ENCODE measurements at regions not wholly inside any gene's neighbourhood (a gene's known extent, or its start where the extent isn't known, plus 50 kb on each side); places are given as distances from the start of the nearest gene placed in this dataset.

- no peak overlapping the region for H3K9ac ChIP-seq (ENCODE audit: insufficient read depth in 1 of 2, low read length in 2 of 2)
- H3K27me3 ChIP-seq (ENCODE audit: control insufficient read depth in 3 of 3, insufficient read depth in 3 of 3, low read length in 2 of 3), result no peaks in the 10 kb centered on the region
- no peak for TF ChIP-seq CTCF (IDR thresholded peaks at IDR 0.05; ENCODE audit: control extremely low read depth, extremely low read depth)
- ATAC-seq (ENCODE audit: insufficient read depth, low FRiP score) (no peak), DNase-seq (no peak)
- no peaks in the 10 kb centered on the region for H3K9me3 ChIP-seq (ENCODE audit: control insufficient read depth in 4 of 4, insufficient read depth in 3 of 4, low read length in 3 of 4)
- no peak overlapping the region for H3K4me3 ChIP-seq
- H3K4me1 ChIP-seq (ENCODE audit: control insufficient read depth in 5 of 5, insufficient read depth in 5 of 5, low read length in 5 of 5), result no peaks in the 10 kb centered on the region
- no peaks in the 10 kb centered on the region for H3K36me3 ChIP-seq (ENCODE audit: control insufficient read depth in 4 of 4, insufficient read depth in 4 of 4, low read length in 4 of 4)
- no peak overlapping the region for H3K27ac ChIP-seq (ENCODE audit: low read depth in 1 of 2, low read length in 1 of 2)
- 58 to 63% methylated on average over 2 of the region's 2 CpGs for WGBS, 2 donors
Measured at GRCh38 chr4:108533876-108534275, 86.5 kb upstream of the RPL34 start.

- no peaks in the 10 kb centered on the region for H3K27me3 ChIP-seq (ENCODE audit: control insufficient read depth in 3 of 3, insufficient read depth in 3 of 3, low read length in 2 of 3)
- H3K36me3 ChIP-seq (ENCODE audit: control insufficient read depth in 4 of 4, insufficient read depth in 4 of 4, low read length in 4 of 4), result no peaks in the 10 kb centered on the region
- H3K9me3 ChIP-seq (ENCODE audit: control insufficient read depth in 4 of 4, insufficient read depth in 3 of 4, low read length in 3 of 4), result no peaks in the 10 kb centered on the region
- WGBS, 2 donors, result 31 to 46% methylated on average over 4 of the region's 4 CpGs
- no peak overlapping the region for H3K27ac ChIP-seq (ENCODE audit: low read depth in 1 of 2, low read length in 1 of 2)
- no peak overlapping the region for H3K9ac ChIP-seq (ENCODE audit: insufficient read depth in 1 of 2, low read length in 2 of 2)
- DNase-seq (no peak), ATAC-seq (ENCODE audit: insufficient read depth, low FRiP score) (no peak)
- TF ChIP-seq CTCF (IDR thresholded peaks at IDR 0.05; ENCODE audit: control extremely low read depth, extremely low read depth), result no peak
- no peak overlapping the region for H3K4me3 ChIP-seq
- H3K4me1 ChIP-seq (ENCODE audit: control insufficient read depth in 5 of 5, insufficient read depth in 5 of 5, low read length in 5 of 5), result no peaks in the 10 kb centered on the region
Measured at GRCh38 chr4:108533245-108533844, 87.0 kb upstream of the RPL34 start.

GRCh38 chr4:108532738-108533137 lies 87.6 kb upstream of the RPL34 start:
- no peak overlapping the region for H3K9ac ChIP-seq (ENCODE audit: insufficient read depth in 1 of 2, low read length in 2 of 2)
- 43 to 68% methylated on average over 2 of the region's 2 CpGs for WGBS, 2 donors
- H3K36me3 ChIP-seq (ENCODE audit: control insufficient read depth in 4 of 4, insufficient read depth in 4 of 4, low read length in 4 of 4), result no peaks in the 10 kb centered on the region
- peaks cover 0 to 1% (median 0%) of the 10 kb centered on the region in 5 donors for H3K4me1 ChIP-seq (ENCODE audit: control insufficient read depth in 5 of 5, insufficient read depth in 5 of 5, low read length in 5 of 5)
- no peak for TF ChIP-seq CTCF (IDR thresholded peaks at IDR 0.05; ENCODE audit: control extremely low read depth, extremely low read depth)
- no peaks in the 10 kb centered on the region for H3K27me3 ChIP-seq (ENCODE audit: control insufficient read depth in 3 of 3, insufficient read depth in 3 of 3, low read length in 2 of 3)
- no peak overlapping the region for H3K27ac ChIP-seq (ENCODE audit: low read depth in 1 of 2, low read length in 1 of 2)
- H3K9me3 ChIP-seq (ENCODE audit: control insufficient read depth in 4 of 4, insufficient read depth in 3 of 4, low read length in 3 of 4), result no peaks in the 10 kb centered on the region
- ATAC-seq (ENCODE audit: insufficient read depth, low FRiP score) (no peak), DNase-seq (no peak)
- H3K4me3 ChIP-seq, result no peak overlapping the region

- no peak overlapping the region for H3K4me3 ChIP-seq
- no peaks in the 10 kb centered on the region for H3K9me3 ChIP-seq (ENCODE audit: control insufficient read depth in 4 of 4, insufficient read depth in 3 of 4, low read length in 3 of 4)
- ATAC-seq (ENCODE audit: insufficient read depth, low FRiP score), result no peak
- TF ChIP-seq CTCF (IDR thresholded peaks at IDR 0.05; ENCODE audit: control extremely low read depth, extremely low read depth), result no peak
- no peaks in the 10 kb centered on the region for H3K36me3 ChIP-seq (ENCODE audit: control insufficient read depth in 4 of 4, insufficient read depth in 4 of 4, low read length in 4 of 4)
- H3K4me1 ChIP-seq (ENCODE audit: control insufficient read depth in 5 of 5, insufficient read depth in 5 of 5, low read length in 5 of 5), result peaks cover 0 to 2% (median 0%) of the 10 kb centered on the region in 5 donors
- no peak for DNase-seq
- H3K9ac ChIP-seq (ENCODE audit: insufficient read depth in 1 of 2, low read length in 2 of 2), result no peak overlapping the region
- no peak overlapping the region for H3K27ac ChIP-seq (ENCODE audit: low read depth in 1 of 2, low read length in 1 of 2)
- H3K27me3 ChIP-seq (ENCODE audit: control insufficient read depth in 3 of 3, insufficient read depth in 3 of 3, low read length in 2 of 3), result no peaks in the 10 kb centered on the region
- 87 to 88% methylated on average over 5 of the region's 5 CpGs for WGBS, 2 donors
Measured at GRCh38 chr4:108532187-108532586, 88.2 kb upstream of the RPL34 start.
